DND-41 (cell line): ENCODE measurements at regions not wholly inside any gene's neighbourhood (a gene's known extent, or its start where the extent isn't known, plus 50 kb on each side); places are given as distances from the start of the nearest gene placed in this dataset.

ENCODE experiments used
- EZH2 ChIP-seq: IDR thresholded peaks from 3 replicates; pipeline ENCODE4 v1.6.1; 2012; ENCODE audit warnings: borderline replicate concordance, low read depth, mild to moderate bottlenecking, moderate library complexity, low read length, inconsistent platforms; ENCODE audit not compliant: severe bottlenecking
- TF ChIP-seq, protein P1 (sequence below): IDR thresholded peaks from 2 replicates; pipeline ENCODE4 v1.5.1; 2012; ENCODE audit warnings: borderline replicate concordance, low read length, moderate library complexity, mild to moderate bottlenecking; ENCODE audit not compliant: poor library complexity, severe bottlenecking; ENCODE audit errors: extremely low read depth

DNA sequence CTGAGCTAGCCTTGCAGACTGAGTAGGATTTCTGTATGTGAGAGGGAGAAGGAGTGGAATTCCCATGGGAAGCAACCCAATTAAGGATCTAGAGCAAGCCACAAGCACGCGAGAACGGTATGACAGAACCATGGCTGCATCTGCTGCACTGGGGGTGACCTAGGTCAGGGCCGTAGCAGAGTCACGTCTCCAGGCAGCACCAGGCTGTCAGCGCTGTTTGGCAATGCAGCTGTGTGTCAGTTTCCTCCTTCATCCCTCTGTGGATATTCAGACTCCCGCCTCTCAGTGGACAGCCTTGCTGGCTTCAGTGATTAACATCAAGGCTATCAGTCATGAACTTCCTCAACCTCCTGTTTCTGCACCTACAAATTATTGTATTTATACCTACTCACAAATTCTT lies 118.1 kb upstream of the PPP2R5A start:
- TF ChIP-seq, protein P1, sequence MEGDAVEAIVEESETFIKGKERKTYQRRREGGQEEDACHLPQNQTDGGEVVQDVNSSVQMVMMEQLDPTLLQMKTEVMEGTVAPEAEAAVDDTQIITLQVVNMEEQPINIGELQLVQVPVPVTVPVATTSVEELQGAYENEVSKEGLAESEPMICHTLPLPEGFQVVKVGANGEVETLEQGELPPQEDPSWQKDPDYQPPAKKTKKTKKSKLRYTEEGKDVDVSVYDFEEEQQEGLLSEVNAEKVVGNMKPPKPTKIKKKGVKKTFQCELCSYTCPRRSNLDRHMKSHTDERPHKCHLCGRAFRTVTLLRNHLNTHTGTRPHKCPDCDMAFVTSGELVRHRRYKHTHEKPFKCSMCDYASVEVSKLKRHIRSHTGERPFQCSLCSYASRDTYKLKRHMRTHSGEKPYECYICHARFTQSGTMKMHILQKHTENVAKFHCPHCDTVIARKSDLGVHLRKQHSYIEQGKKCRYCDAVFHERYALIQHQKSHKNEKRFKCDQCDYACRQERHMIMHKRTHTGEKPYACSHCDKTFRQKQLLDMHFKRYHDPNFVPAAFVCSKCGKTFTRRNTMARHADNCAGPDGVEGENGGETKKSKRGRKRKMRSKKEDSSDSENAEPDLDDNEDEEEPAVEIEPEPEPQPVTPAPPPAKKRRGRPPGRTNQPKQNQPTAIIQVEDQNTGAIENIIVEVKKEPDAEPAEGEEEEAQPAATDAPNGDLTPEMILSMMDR = no peak
- TF ChIP-seq EZH2 = no peak
